WTC11 (cell line): ENCODE measurements at regions not wholly inside any gene's neighbourhood (a gene's known extent, or its start where the extent isn't known, plus 50 kb on each side); places are given as distances from the start of the nearest gene placed in this dataset.

Experiments
- ATAC-seq: fragments of 200-7000 bp; cut with Tn5 transposase; 2 replicates; pipeline ENCODE4 v1.10.0; 2021; ENCODE audit warnings: mild to moderate bottlenecking, moderate library complexity
- CTCF ChIA-PET: fragments of 300-600 bp; sonication (Branson Sonifier 250); formaldehyde crosslinking; loops from one replicate; lab custom pipeline; 2021; ENCODE audit warnings: antibody characterized with exemption; lab: Charles Lee
- POLR2A ChIA-PET: fragments of 350-600 bp; sonication (Branson Sonifier 250); formaldehyde crosslinking; loops from one replicate; lab custom pipeline; 2021; ENCODE audit warnings: antibody characterized with exemption; lab: Charles Lee
- DNase-seq: peaks from one replicate; pipeline ENCODE4 v3.0.0; 2021; ENCODE audit warnings: low spot score
- H3K27ac Mint-ChIP-seq: 2 replicates; pipeline ENCODE4 v1.8.0; 2021; ENCODE audit warnings: mixed read lengths
- H3K27me3 Mint-ChIP-seq: 2 replicates; pipeline ENCODE4 v1.8.0; 2021; ENCODE audit warnings: low read depth, mild to moderate bottlenecking, moderate library complexity, mixed read lengths
- H3K36me3 Mint-ChIP-seq: 2 replicates; pipeline ENCODE4 v1.8.0; 2021; ENCODE audit warnings: mixed read lengths
- H3K4me1 Mint-ChIP-seq: 2 replicates; pipeline ENCODE4 v1.8.0; 2022; ENCODE audit warnings: mixed read lengths
- H3K4me3 Mint-ChIP-seq: 2 replicates; pipeline ENCODE4 v1.8.0; 2021; ENCODE audit warnings: mild to moderate bottlenecking, moderate library complexity, mixed read lengths
- H3K9me3 Mint-ChIP-seq: 2 replicates; pipeline ENCODE4 v1.8.0; 2021; ENCODE audit warnings: mixed read lengths
- AFF4 ChIP-seq: sonication (generic); formaldehyde crosslinking; IDR thresholded peaks from 2 replicates; pipeline ENCODE4 v1.8.1; 2023; ENCODE audit warnings: mild to moderate bottlenecking, missing genetic modification reagents, borderline replicate concordance
- ATF3 ChIP-seq: sonication (generic); formaldehyde crosslinking; conservative IDR thresholded peaks from 2 replicates; pipeline ENCODE4 v1.8.1; 2022; ENCODE audit warnings: mild to moderate bottlenecking, missing genetic modification reagents
- ATF6 ChIP-seq: sonication (generic); formaldehyde crosslinking; IDR thresholded peaks from 2 replicates; pipeline ENCODE4 v1.8.1; 2023; ENCODE audit warnings: mild to moderate bottlenecking, missing genetic modification reagents
- CREM ChIP-seq: sonication (generic); formaldehyde crosslinking; IDR thresholded peaks from 2 replicates; pipeline ENCODE4 v1.8.1; 2022; ENCODE audit warnings: mild to moderate bottlenecking, missing genetic modification reagents, moderate library complexity
- ESRRA ChIP-seq: sonication (generic); formaldehyde crosslinking; IDR thresholded peaks from 2 replicates; pipeline ENCODE4 v1.8.1; 2022; ENCODE audit warnings: mild to moderate bottlenecking, missing genetic modification reagents, borderline replicate concordance
- FOXK1 ChIP-seq: sonication (generic); formaldehyde crosslinking; IDR thresholded peaks from 2 replicates; pipeline ENCODE4 v1.8.0; 2022; ENCODE audit warnings: mild to moderate bottlenecking, moderate library complexity, missing genetic modification reagents
- GRHL2 ChIP-seq: fragments of 250-450 bp; sonication (Bioruptor Pico); IDR thresholded peaks from 2 replicates; pipeline ENCODE4 v1.8.0; 2022; ENCODE audit warnings: mild to moderate bottlenecking, moderate library complexity; ENCODE audit not compliant: insufficient replicate concordance, severe bottlenecking
- GTF2I ChIP-seq: fragments of 250-450 bp; sonication (Bioruptor Pico); conservative IDR thresholded peaks from 2 replicates; pipeline ENCODE4 v1.4.0; 2021; ENCODE audit warnings: mild to moderate bottlenecking
- IRF2 ChIP-seq: sonication (generic); formaldehyde crosslinking; IDR thresholded peaks from 2 replicates; pipeline ENCODE4 v1.8.0; 2022; ENCODE audit warnings: low read depth, missing genetic modification reagents, borderline replicate concordance
- MLX ChIP-seq: sonication (generic); formaldehyde crosslinking; IDR thresholded peaks from 2 replicates; pipeline ENCODE4 v1.8.1; 2023; ENCODE audit warnings: mild to moderate bottlenecking, missing genetic modification reagents, moderate library complexity
- MYBL2 ChIP-seq: sonication (generic); formaldehyde crosslinking; IDR thresholded peaks from 2 replicates; pipeline ENCODE4 v1.8.1; 2023; ENCODE audit warnings: mild to moderate bottlenecking, moderate library complexity, missing genetic modification reagents
- NFYB ChIP-seq: sonication (generic); formaldehyde crosslinking; conservative IDR thresholded peaks from 2 replicates; pipeline ENCODE4 v1.8.0; 2022; ENCODE audit warnings: low read depth, missing genetic modification reagents
- NR3C1 ChIP-seq: sonication (generic); formaldehyde crosslinking; conservative IDR thresholded peaks from 2 replicates; pipeline ENCODE4 v1.8.1; 2023; ENCODE audit warnings: low read depth, mild to moderate bottlenecking, missing genetic modification reagents
- OVOL2 ChIP-seq: fragments of 250-450 bp; sonication (Bioruptor Pico); IDR thresholded peaks from 2 replicates; pipeline ENCODE4 v1.9.0; 2021; ENCODE audit warnings: mild to moderate bottlenecking, borderline replicate concordance
- PRRX2 ChIP-seq: fragments of 250-450 bp; sonication (Bioruptor Pico); IDR thresholded peaks from 2 replicates; pipeline ENCODE4 v1.8.0; 2021; ENCODE audit warnings: mild to moderate bottlenecking
- SMAD3 ChIP-seq: sonication (generic); formaldehyde crosslinking; IDR thresholded peaks from 2 replicates; pipeline ENCODE4 v1.8.0; 2022; ENCODE audit warnings: missing genetic modification reagents, mild to moderate bottlenecking, borderline replicate concordance
- ZNF232 ChIP-seq: sonication (generic); formaldehyde crosslinking; IDR thresholded peaks from 2 replicates; pipeline ENCODE4 v1.8.0; 2022; ENCODE audit warnings: mild to moderate bottlenecking, missing genetic modification reagents
- ZNF263 ChIP-seq: sonication (generic); formaldehyde crosslinking; IDR thresholded peaks from 2 replicates; pipeline ENCODE4 v1.8.1; 2022; ENCODE audit warnings: low read depth, mild to moderate bottlenecking, moderate library complexity, missing genetic modification reagents
- TF ChIP-seq, protein P1 (sequence below): sonication (generic); formaldehyde crosslinking; IDR thresholded peaks from 2 replicates; pipeline ENCODE4 v1.8.1; 2022; ENCODE audit warnings: mild to moderate bottlenecking, moderate library complexity, missing genetic modification reagents

- TF ChIP-seq FOXK1 (CRISPR knock-in tag) (no peak), ZNF232 (CRISPR knock-in tag) (no peak), PRRX2 (CRISPR knock-in tag) (no peak), GTF2I (no peak), ATF3 (CRISPR knock-in tag) (no peak), OVOL2 (CRISPR knock-in tag) (no peak), ZNF263 (CRISPR knock-in tag) (no peak), MYBL2 (no peak), IRF2 (no peak)
- TF ChIP-seq, protein P1, sequence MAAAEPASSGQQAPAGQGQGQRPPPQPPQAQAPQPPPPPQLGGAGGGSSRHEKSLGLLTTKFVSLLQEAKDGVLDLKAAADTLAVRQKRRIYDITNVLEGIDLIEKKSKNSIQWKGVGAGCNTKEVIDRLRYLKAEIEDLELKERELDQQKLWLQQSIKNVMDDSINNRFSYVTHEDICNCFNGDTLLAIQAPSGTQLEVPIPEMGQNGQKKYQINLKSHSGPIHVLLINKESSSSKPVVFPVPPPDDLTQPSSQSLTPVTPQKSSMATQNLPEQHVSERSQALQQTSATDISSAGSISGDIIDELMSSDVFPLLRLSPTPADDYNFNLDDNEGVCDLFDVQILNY (CRISPR knock-in tag) = no peak
Observed at GRCh38 chr16:48030926-48031325, 124.9 kb downstream of the ABCC12 start (continued).

GRCh38 chr16:48029768-48030167, 126.0 kb downstream of the ABCC12 start:
- TF ChIP-seq NR3C1 (CRISPR knock-in tag) (no peak), MLX (CRISPR knock-in tag) (no peak), AFF4 (no peak), GRHL2 (CRISPR knock-in tag) (no peak), NFYB (CRISPR knock-in tag) (no peak)
- H3K9me3 Mint-ChIP-seq = peaks cover 12% of the 10 kb centered on the region
- DNase-seq (no peak), ATAC-seq (no peak)
- H3K4me1 Mint-ChIP-seq = peaks cover 8% of the 10 kb centered on the region
- H3K27me3 Mint-ChIP-seq = peaks cover 2% of the 10 kb centered on the region; the same call in 1 of the 2 replicates
- H3K27ac Mint-ChIP-seq = no peak overlapping the region
- POLR2A ChIA-PET = no interaction called here
- no peak overlapping the region for H3K4me3 Mint-ChIP-seq
- CTCF ChIA-PET = no interaction called here
- no peaks in the 10 kb centered on the region for H3K36me3 Mint-ChIP-seq

- ATAC-seq = no peak
- H3K27me3 Mint-ChIP-seq = no peaks in the 10 kb centered on the region
- H3K4me1 Mint-ChIP-seq = peaks cover 19% of the 10 kb centered on the region
- no peaks in the 10 kb centered on the region for H3K36me3 Mint-ChIP-seq
- no peak overlapping the region for H3K27ac Mint-ChIP-seq
- ChIA-PET POLR2A (interaction anchor here (0.7 kb wide), 1 partner anchor 95 kb away, joined by 3 read pairs; no protein-coding TSS in a partner anchor), CTCF (interaction anchor here (0.9 to 3.1 kb wide), 2 partner anchors 30 to 884 kb away, joined by 3 to 12 read pairs; no protein-coding TSS in a partner anchor)
- peaks cover 5% of the 10 kb centered on the region for H3K9me3 Mint-ChIP-seq
- DNase-seq = no peak
- TF ChIP-seq MYBL2 = no peak
- TF ChIP-seq SMAD3 = no peak
- no peak overlapping the region for H3K4me3 Mint-ChIP-seq
Observed at GRCh38 chr16:48025359-48025758, 130.4 kb downstream of the ABCC12 start.

DNA sequence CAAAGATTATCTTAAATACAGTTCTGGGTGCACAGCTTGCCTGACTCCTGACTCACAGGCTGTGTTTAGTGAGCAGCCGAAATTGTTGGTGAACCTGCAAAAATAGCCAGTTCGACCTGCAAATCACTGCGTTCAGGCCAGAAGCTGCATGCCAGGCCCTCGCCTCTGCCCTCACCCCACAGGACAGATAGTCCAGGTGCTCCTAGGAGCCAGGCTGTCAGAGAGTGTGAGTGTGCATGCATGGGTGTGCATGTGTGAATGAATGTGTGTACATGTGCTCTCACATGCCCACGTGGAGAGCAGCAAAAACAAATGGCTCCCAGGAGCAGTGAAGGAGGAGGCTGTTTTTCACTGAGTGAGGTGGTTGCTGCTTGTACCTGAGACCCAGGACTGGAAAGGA, 131.8 kb downstream of the ABCC12 start:
- H3K27ac Mint-ChIP-seq = no peak overlapping the region
- H3K9me3 Mint-ChIP-seq = peaks cover 5% of the 10 kb centered on the region
- DNase-seq (no peak), ATAC-seq (no peak)
- no peak overlapping the region for H3K4me3 Mint-ChIP-seq
- no peaks in the 10 kb centered on the region for H3K36me3 Mint-ChIP-seq
- POLR2A ChIA-PET = no interaction called here
- no peaks in the 10 kb centered on the region for H3K27me3 Mint-ChIP-seq
- CTCF ChIA-PET = interaction anchor here (3.1 kb wide), 1 partner anchor 31 kb away, joined by 12 read pairs; no protein-coding TSS in a partner anchor
- H3K4me1 Mint-ChIP-seq = peaks cover 20% of the 10 kb centered on the region
- TF ChIP-seq CREM (CRISPR knock-in tag) (no peak), GTF2I (no peak), AFF4 (no peak), ATF6 (no peak), ESRRA (CRISPR knock-in tag) (no peak)
